Transverse colon (tissue), 4 donors: ENCODE measurements at regions not wholly inside any gene's neighbourhood (a gene's known extent, or its start where the extent isn't known, plus 50 kb on each side); places are given as distances from the start of the nearest gene placed in this dataset.

ENCODE experiments used
- CTCF ChIP-seq, 5 experiments: fragments of 200-600 bp in 3 of 5; fragments of 450-650 bp in 2 of 5; sonication (generic) in 3 of 5; IDR thresholded peaks; 1 replicate in 2 of 5; 2 replicates in 3 of 5; pipeline ENCODE4 v1.5.1; 2016 to 2017; ENCODE audit warnings: antibody characterized with exemption in 5 of 5, inconsistent platforms in 3 of 5, mild to moderate bottlenecking in 2 of 5, moderate library complexity in 1 of 5
- EP300 ChIP-seq: sonication (generic); formaldehyde crosslinking; IDR thresholded peaks from one replicate; pipeline ENCODE4 v1.6.1; 2017; ENCODE audit warnings: antibody characterized with exemption, low read depth
- POLR2A ChIP-seq: fragments of 450-650 bp; IDR thresholded peaks from one replicate; pipeline ENCODE4 v1.6.1; 2016; ENCODE audit warnings: antibody characterized with exemption, mild to moderate bottlenecking, moderate library complexity
- POLR2AphosphoS5 ChIP-seq, 3 donors: sonication (generic); formaldehyde crosslinking; IDR thresholded peaks; one replicate each; pipeline ENCODE4 v1.6.1; 2016; ENCODE audit warnings: antibody characterized with exemption in 3 of 3

DNA sequence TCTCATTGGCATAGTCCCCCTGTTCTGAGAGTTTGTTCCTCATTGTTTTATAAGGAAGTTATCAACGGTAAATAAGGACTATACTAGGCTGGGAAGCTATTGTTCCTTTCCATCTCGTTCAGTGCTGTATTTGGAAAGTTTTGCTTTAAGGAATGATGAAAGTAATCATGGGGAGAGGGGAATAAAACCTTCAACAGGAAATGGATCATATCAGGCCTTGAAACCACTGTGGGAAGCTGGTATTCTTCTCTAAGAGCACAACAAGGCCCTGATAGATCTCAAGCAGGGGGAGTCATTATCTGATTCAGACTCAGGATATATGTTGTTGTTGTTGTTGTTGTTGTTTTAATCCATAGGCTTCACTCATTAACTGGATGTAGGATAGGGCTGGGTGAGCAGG, 474.5 kb downstream of the ENC1 start:
- TF ChIP-seq CTCF (IDR thresholded peaks at IDR 0.05) (no peak), POLR2A (no peak), POLR2AphosphoS5 (IDR thresholded peaks at IDR 0.05) (no peak), EP300 (no peak)
